Retinal pigment epithelial cell (primary cell): ENCODE measurements at regions not wholly inside any gene's neighbourhood (a gene's known extent, or its start where the extent isn't known, plus 50 kb on each side); places are given as distances from the start of the nearest gene placed in this dataset.
"Not testable (repeated sequence)": the region's sequence is repeated elsewhere in the genome, so short reads cannot be mapped to it uniquely, and the experiment has no call there.

ENCODE experiments used
- DNase-seq: peaks from one replicate; pipeline ENCODE4 v3.0.0-alpha.2; 2010; ENCODE audit warnings: low read depth
- H3K4me3 ChIP-seq: 2 replicates; pipeline ENCODE4 v1.5.1; 2011; ENCODE audit warnings: mild to moderate bottlenecking, low read length, control low read depth, moderate library complexity
- TF ChIP-seq, protein P1 (sequence below): conservative IDR thresholded peaks from 2 replicates; pipeline ENCODE4 v1.5.1; 2011; ENCODE audit warnings: low read depth, low read length, control low read depth, inconsistent platforms

DNA sequence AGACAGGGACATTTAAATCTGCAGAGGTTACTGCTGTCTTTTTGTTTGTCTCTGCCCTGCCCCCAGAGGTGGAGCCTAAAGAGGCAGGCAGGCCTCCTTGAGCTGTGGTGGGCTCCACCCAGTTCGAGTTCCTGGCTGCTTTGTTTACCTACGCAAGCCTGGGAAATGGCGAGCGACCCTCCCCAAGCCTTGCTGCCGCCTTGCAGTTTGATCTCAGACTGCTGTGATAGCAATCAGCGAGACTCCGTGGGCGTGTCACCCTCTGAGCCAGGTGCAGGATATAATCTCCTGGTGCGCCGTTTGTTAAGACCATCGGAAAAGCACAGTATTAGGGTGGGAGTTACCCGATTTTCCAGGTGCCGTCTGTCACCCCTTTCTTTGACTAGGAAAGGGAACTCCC is 93.3 kb downstream of the ANKRD30BL start:
- not testable (repeated sequence) for H3K4me3 ChIP-seq, DNase-seq

DNA sequence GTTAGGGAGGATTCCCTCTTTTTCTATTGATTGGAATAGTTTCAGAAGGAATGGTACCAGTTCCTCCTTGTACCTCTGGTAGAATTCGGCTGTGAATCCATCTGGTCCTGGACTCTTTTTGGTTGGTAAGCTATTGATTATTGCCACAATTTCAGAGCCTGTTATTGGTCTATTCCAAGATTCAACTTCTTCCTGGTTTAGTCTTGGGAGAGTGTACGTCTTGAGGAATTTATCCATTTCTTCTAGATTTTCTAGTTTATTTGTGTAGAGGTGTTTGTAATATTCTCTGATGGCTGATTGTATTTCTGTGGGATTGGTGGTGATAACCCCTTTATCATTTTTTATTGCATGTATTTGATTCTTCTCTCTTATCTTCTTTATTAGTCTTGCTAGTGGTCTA is 96.4 kb downstream of the ANKRD30BL start:
- not testable (repeated sequence) for H3K4me3 ChIP-seq, DNase-seq

DNA sequence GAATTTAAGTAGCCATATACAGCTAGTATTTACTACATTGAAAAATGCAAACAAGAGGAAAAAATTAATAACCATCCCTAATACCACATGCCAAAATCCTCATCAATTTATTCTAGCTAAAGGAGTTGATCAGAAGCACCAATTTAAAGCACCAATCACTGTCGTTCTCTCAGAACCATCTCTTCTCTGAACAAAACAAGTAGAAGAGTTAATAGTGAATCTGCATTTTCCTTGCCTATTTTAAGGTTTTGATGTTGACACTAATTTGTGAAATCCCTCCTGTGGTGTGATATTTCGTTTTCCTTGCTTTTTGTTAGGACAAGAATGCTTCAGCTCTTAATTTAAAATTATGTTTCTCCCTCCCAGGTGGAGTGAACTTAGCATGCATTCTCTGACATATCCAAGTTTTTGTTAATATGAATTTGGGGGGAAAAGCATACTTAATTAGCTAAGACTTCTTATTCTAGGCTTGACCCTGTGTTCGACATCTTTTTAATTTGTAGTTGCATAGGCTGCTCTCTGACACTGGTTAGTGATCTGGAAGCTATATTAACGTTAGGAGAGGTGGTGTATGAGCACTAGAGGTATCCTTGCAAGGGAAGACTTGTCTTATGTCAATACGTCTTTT is 122.0 kb downstream of the ANKRD30BL start:
- H3K4me3 ChIP-seq, DNase-seq: not testable (repeated sequence)

DNA sequence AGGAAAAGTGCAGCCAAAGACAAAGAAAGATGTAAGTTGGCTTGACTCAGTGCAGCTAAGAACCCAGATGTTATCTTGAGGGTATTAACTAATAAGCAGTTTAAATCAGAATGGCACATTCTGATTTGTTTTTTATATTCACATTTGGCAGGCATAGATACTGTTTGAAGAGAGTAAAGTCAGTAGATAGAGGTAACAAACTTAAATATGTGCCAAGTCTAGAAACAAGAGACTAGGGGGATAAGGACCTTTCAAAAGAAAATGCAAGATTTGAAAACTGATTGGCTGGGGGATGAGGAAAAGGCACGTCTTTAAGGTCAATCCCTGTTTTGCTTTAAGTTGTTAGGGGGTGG is 122.9 kb downstream of the ANKRD30BL start:
- not testable (repeated sequence) for DNase-seq
- H3K4me3 ChIP-seq = peak overlapping the region; percentile 71

DNA sequence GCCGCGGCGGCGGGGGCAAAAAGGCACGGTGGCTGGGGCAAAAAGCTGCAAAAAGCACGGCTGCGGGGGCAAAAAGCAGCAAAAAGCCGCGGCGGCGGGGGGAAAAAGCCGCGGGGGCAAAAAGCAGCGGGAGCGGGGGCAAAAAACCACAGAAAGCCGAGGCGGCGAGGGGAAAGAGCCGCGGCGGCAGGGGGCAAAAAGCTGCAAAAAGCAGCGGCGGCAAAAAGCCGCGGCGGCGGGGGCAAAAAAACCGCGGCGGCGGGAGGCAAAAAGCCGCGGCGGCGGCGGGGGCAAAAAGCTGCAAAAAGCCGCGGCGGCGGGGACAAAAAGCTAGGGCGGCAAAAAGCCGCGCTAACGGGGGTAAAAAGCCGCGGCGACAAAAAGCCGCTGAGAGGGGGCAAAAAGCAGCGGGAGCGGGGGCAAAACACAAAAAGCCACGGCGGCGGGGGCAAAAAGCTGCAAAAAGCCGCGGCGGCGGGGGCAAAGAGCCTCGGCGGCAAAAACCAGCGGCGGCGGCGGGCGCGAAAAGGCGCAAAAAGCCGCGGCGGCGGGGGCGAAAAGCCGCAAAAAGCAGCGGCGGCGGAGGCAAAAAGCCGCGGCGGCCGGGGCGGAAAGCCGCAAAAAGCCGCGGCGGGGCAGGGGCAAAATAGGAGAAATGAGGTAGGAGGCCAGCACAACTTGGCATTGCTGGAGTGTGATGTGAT is 123.4 kb downstream of the ANKRD30BL start:
- peak overlapping the region; percentile 71 for H3K4me3 ChIP-seq
- TF ChIP-seq, protein P1, sequence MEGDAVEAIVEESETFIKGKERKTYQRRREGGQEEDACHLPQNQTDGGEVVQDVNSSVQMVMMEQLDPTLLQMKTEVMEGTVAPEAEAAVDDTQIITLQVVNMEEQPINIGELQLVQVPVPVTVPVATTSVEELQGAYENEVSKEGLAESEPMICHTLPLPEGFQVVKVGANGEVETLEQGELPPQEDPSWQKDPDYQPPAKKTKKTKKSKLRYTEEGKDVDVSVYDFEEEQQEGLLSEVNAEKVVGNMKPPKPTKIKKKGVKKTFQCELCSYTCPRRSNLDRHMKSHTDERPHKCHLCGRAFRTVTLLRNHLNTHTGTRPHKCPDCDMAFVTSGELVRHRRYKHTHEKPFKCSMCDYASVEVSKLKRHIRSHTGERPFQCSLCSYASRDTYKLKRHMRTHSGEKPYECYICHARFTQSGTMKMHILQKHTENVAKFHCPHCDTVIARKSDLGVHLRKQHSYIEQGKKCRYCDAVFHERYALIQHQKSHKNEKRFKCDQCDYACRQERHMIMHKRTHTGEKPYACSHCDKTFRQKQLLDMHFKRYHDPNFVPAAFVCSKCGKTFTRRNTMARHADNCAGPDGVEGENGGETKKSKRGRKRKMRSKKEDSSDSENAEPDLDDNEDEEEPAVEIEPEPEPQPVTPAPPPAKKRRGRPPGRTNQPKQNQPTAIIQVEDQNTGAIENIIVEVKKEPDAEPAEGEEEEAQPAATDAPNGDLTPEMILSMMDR = no peak
- DNase-seq = no peak

DNA sequence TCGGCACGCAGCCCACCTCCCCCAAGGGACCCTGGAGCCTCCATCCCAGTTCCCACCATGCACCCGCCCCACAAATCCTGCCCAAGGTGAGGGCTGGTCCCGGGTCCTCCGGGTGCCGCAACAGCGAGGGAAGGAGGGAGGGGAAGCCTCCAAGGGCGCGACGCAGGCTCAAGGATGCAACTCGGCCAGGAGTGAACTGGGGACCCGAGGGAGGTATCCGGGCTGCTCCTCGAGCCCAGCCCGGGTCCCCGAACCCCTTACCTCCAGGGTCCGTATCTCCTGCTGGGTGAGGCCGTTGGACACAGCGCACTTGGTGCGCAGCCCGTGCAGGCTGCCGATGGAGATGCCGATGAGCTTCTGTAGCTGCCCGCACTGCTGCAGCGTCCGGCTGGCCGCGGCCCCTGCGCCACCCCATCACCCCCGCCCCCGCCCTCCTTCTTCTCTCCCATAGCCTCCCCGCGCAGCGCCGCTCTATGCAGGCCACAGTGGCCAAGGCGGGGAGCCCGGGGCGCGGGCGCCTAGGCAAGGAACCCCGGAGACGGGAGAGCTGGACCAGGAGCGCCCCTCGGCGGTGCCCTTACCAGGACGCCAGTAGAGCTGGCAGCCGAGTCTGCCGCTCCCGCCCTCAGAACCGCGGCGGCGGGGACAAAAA is 124.1 kb downstream of the ANKRD30BL start:
- H3K4me3 ChIP-seq = peak overlapping the region; percentile 71
- DNase-seq = no peak
- TF ChIP-seq, protein P1 = peak; percentile 44

DNA sequence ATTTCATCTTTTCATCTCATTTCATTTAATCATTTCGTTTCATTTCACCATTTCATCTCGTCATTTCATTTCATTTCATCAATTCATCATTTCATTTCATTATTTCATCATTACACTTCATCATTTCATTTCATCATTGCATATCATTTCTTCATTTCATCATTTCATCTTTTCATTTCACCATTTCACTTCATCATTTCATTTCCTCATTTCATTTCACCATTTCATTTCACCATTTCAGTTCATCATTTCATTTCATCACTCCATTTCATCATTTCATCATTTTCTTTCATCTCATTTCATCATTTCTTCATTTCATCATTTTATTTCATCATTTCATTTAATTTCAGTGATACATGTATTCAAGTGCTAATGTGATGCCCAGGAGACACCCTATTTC is 127.1 kb downstream of the ANKRD30BL start:
- DNase-seq = no peak
- TF ChIP-seq, protein P1 = no peak
- no peak overlapping the region for H3K4me3 ChIP-seq

DNA sequence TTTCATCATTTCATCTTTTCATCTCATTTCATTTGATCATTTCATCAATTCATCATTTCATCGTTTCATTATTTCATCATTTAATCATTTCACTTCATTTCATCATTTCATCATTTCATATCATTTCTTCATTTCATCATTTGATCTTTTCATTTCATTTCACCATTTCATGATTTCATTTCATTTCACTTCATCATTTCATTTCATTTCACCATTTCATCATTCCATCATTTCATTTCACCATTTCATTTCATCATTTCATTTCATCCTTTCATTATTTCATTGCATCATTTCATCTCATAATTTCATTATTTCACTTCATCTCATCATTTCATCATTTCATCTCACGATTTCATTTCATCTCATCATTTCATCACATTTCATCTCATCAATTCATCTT is 127.8 kb downstream of the ANKRD30BL start:
- no peak for DNase-seq
- TF ChIP-seq, protein P1 = no peak
- H3K4me3 ChIP-seq = no peak overlapping the region

DNA sequence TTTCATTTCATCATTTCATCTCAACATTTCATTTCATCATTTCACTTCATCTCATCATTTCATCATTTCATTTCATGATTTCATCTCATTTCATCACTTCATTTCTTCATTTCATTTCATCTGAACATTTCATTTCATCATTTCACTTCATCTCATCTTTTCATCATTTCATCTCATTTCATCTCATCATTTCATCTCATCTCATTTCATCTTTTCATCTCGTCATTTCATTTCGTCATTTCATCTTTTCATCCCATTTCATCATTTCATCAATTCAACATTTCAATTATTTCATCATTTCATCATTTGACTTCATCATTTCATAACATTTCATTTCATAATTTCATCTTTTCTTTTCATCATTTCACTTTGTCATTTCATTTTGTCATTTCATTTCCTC is 128.4 kb downstream of the ANKRD30BL start:
- TF ChIP-seq, protein P1 = no peak
- H3K4me3 ChIP-seq = no peak overlapping the region
- no peak for DNase-seq

DNA sequence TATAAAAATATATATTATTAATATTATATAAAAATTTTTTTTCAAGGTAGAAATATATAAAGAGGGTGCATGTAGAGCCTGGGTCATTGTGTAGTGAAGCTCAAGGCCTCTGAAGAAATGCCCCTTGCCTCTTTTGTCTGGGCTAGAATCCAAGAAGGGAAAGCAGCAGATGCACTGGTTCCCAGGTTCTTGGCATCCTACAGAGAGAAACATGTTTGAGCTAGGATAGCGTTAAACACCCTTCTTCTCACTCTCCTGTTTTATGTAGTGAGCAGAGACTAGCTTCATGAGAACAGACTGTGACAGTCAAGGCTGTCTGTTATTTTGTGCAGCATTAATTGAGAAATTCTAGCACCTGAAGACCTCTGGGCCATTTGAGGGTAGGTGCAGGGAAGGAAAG is 149.7 kb downstream of the ANKRD30BL start:
- not testable (repeated sequence) for DNase-seq, H3K4me3 ChIP-seq
